IPS-11a (cell line): ENCODE measurements at regions not wholly inside any gene's neighbourhood (a gene's known extent, or its start where the extent isn't known, plus 50 kb on each side); places are given as distances from the start of the nearest gene placed in this dataset.
"Not testable (repeated sequence)": the region's sequence is repeated elsewhere in the genome, so short reads cannot be mapped to it uniquely, and the experiment has no call there.

Experiments used
- H3K4me3 ChIP-seq: one replicate; pipeline ENCODE4 v1.5.1; 2013; ENCODE audit warnings: low read depth, low read length, control low read depth

- H3K4me3 ChIP-seq = not testable (repeated sequence)
Observed at GRCh38 chr16:29297144-29297808, 109.2 kb downstream of the NPIPB11 start.

GRCh38 chr16:29296176-29296575 is 110.3 kb downstream of the NPIPB11 start:
- not testable (repeated sequence) for H3K4me3 ChIP-seq

- not testable (repeated sequence) for H3K4me3 ChIP-seq
Observed at GRCh38 chr16:29294951-29295795, 111.3 kb downstream of the NPIPB11 start.

GRCh38 chr16:29294400-29294933 is 112.0 kb downstream of the NPIPB11 start:
- not testable (repeated sequence) for H3K4me3 ChIP-seq

- not testable (repeated sequence) for H3K4me3 ChIP-seq
Observed at GRCh38 chr16:29293545-29293944, 113.0 kb downstream of the NPIPB11 start.

GRCh38 chr16:29292952-29293471 is 113.5 kb downstream of the NPIPB11 start:
- not testable (repeated sequence) for H3K4me3 ChIP-seq

- not testable (repeated sequence) for H3K4me3 ChIP-seq
Observed at GRCh38 chr16:29291329-29292271, 114.9 kb downstream of the NPIPB11 start.

GRCh38 chr16:29290631-29291247 is 115.8 kb downstream of the NPIPB11 start:
- no peak overlapping the region for H3K4me3 ChIP-seq

- H3K4me3 ChIP-seq = not testable (repeated sequence)
Observed at GRCh38 chr16:29289516-29290239, 116.8 kb downstream of the NPIPB11 start.

GRCh38 chr16:29288711-29289474 is 117.6 kb downstream of the NPIPB11 start:
- H3K4me3 ChIP-seq = not testable (repeated sequence)

GRCh38 chr16:29287871-29288535 is 118.5 kb downstream of the NPIPB11 start:
- not testable (repeated sequence) for H3K4me3 ChIP-seq

- not testable (repeated sequence) for H3K4me3 ChIP-seq
Observed at GRCh38 chr16:29287246-29287645, 119.3 kb downstream of the NPIPB11 start.

GRCh38 chr16:29286796-29287195 is 119.7 kb downstream of the NPIPB11 start:
- H3K4me3 ChIP-seq = not testable (repeated sequence)

GRCh38 chr16:29286161-29286560 is 120.3 kb downstream of the NPIPB11 start:
- not testable (repeated sequence) for H3K4me3 ChIP-seq

GRCh38 chr16:29285151-29285885 is 121.2 kb downstream of the NPIPB11 start:
- not testable (repeated sequence) for H3K4me3 ChIP-seq

- H3K4me3 ChIP-seq = not testable (repeated sequence)
Observed at GRCh38 chr16:29284723-29285122, 121.8 kb downstream of the NPIPB11 start.

- H3K4me3 ChIP-seq = not testable (repeated sequence)
Observed at GRCh38 chr16:29284159-29284558, 122.4 kb downstream of the NPIPB11 start.
